Osteoblast (primary cell): ENCODE measurements at regions not wholly inside any gene's neighbourhood (a gene's known extent, or its start where the extent isn't known, plus 50 kb on each side); places are given as distances from the start of the nearest gene placed in this dataset.

ENCODE experiments used
- DNase-seq: peaks from one replicate; pipeline ENCODE4 v3.0.0; 2011; ENCODE audit warnings: low spot score, mixed read lengths; ENCODE audit not compliant: insufficient read length; ENCODE audit errors: missing footprints
- H2AFZ ChIP-seq: 2 replicates; pipeline ENCODE4 v1.6.0; 2011; ENCODE audit warnings: mild to moderate bottlenecking, low read length
- H3K27ac ChIP-seq: 2 replicates; pipeline ENCODE4 v1.5.1; 2011; ENCODE audit warnings: mild to moderate bottlenecking, low read depth, low read length, moderate library complexity
- H3K27me3 ChIP-seq: 2 replicates; pipeline ENCODE4 v1.6.0; 2012; ENCODE audit warnings: mild to moderate bottlenecking, control low read depth, inconsistent platforms, low read length, moderate library complexity; ENCODE audit not compliant: insufficient read depth
- H3K36me3 ChIP-seq: 2 replicates; pipeline ENCODE4 v1.5.1; 2011; ENCODE audit warnings: mild to moderate bottlenecking, low read length, control low read depth, moderate library complexity; ENCODE audit not compliant: insufficient read depth
- H3K4me1 ChIP-seq: 2 replicates; pipeline ENCODE4 v1.5.1; 2011; ENCODE audit warnings: mild to moderate bottlenecking, low read length, control low read depth, moderate library complexity; ENCODE audit not compliant: insufficient read depth
- H3K4me2 ChIP-seq: 2 replicates; pipeline ENCODE4 v1.6.0; 2011; ENCODE audit warnings: mild to moderate bottlenecking, low read length; ENCODE audit not compliant: insufficient read depth
- H3K4me3 ChIP-seq: fragments of 200-600 bp; sonication (generic); 3 replicates; pipeline ENCODE4 v1.5.1; 2012; ENCODE audit warnings: mild to moderate bottlenecking, low read length, inconsistent platforms; ENCODE audit not compliant: insufficient read depth
- H3K79me2 ChIP-seq: 2 replicates; pipeline ENCODE4 v1.6.0; 2012; ENCODE audit warnings: mild to moderate bottlenecking, low read length, control low read depth, inconsistent platforms; ENCODE audit not compliant: insufficient read depth
- H3K9me3 ChIP-seq: 2 replicates; pipeline ENCODE4 v1.5.1; 2011; ENCODE audit warnings: low read depth, low read length, control low read depth
- H4K20me1 ChIP-seq: 2 replicates; pipeline ENCODE4 v1.6.0; 2012; ENCODE audit warnings: mild to moderate bottlenecking, low read length, control low read depth; ENCODE audit not compliant: insufficient read depth
- TF ChIP-seq, protein P1 (sequence below): IDR thresholded peaks from 2 replicates; pipeline ENCODE4 v1.5.1; 2011; ENCODE audit warnings: mild to moderate bottlenecking, low read depth, low read length, moderate library complexity; ENCODE audit errors: extremely low read depth

DNA sequence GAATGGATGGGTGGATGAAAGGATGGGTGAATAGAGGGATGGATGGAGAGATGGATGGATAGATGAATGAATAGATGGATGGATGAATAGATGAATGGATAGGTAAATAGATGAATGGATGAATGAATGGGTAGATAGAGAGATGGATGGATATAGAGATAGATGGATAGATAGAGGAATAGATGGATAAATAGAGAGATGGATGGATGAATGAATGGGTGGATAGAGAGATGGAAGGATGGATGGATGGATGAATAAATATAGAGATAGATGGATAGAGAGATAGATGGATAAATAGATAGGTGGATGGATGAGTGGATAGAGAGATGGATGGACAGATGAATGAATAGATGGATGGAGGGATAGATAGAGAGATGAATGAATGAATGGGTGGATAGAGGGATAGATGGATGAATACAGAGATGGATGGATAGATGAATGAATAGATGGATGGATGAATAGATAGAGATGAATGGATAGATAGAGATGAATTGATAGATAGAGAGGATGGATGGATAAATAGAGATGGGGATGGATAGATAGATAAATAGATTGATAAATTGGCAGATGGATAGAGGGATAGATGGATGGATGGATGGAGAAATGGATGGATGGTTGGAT lies 106.7 kb upstream of the SOX1 start:
- DNase-seq: no peak
- no peaks in the 10 kb centered on the region for H3K9me3 ChIP-seq
- H2AFZ ChIP-seq: no peak overlapping the region
- no peaks in the 10 kb centered on the region for H3K79me2 ChIP-seq
- no peaks in the 10 kb centered on the region for H3K36me3 ChIP-seq
- H4K20me1 ChIP-seq: no peaks in the 10 kb centered on the region
- TF ChIP-seq, protein P1, sequence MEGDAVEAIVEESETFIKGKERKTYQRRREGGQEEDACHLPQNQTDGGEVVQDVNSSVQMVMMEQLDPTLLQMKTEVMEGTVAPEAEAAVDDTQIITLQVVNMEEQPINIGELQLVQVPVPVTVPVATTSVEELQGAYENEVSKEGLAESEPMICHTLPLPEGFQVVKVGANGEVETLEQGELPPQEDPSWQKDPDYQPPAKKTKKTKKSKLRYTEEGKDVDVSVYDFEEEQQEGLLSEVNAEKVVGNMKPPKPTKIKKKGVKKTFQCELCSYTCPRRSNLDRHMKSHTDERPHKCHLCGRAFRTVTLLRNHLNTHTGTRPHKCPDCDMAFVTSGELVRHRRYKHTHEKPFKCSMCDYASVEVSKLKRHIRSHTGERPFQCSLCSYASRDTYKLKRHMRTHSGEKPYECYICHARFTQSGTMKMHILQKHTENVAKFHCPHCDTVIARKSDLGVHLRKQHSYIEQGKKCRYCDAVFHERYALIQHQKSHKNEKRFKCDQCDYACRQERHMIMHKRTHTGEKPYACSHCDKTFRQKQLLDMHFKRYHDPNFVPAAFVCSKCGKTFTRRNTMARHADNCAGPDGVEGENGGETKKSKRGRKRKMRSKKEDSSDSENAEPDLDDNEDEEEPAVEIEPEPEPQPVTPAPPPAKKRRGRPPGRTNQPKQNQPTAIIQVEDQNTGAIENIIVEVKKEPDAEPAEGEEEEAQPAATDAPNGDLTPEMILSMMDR: no peak
- no peak overlapping the region for H3K4me2 ChIP-seq
- no peak overlapping the region for H3K4me3 ChIP-seq
- no peaks in the 10 kb centered on the region for H3K27me3 ChIP-seq
- no peaks in the 10 kb centered on the region for H3K4me1 ChIP-seq
- H3K27ac ChIP-seq: no peak overlapping the region

- DNase-seq: no peak
- Histone ChIP-seq H3K36me3 (no peaks in the 10 kb centered on the region), H4K20me1 (no peaks in the 10 kb centered on the region), H3K79me2 (no peaks in the 10 kb centered on the region), H3K4me1 (no peaks in the 10 kb centered on the region), H3K9me3 (no peaks in the 10 kb centered on the region), H3K4me2 (no peak overlapping the region), H3K4me3 (no peak overlapping the region), H2AFZ (no peak overlapping the region), H3K27me3 (no peaks in the 10 kb centered on the region), H3K27ac (no peak overlapping the region)
- TF ChIP-seq, protein P1: no peak
Measured at GRCh38 chr13:111961236-111961635, 105.7 kb upstream of the SOX1 start.

GRCh38 chr13:111961651-111962192 lies 105.2 kb upstream of the SOX1 start:
- H3K36me3 ChIP-seq: no peaks in the 10 kb centered on the region
- no peak overlapping the region for H2AFZ ChIP-seq
- H3K27ac ChIP-seq: no peak overlapping the region
- no peaks in the 10 kb centered on the region for H3K79me2 ChIP-seq
- H4K20me1 ChIP-seq: no peaks in the 10 kb centered on the region
- no peaks in the 10 kb centered on the region for H3K27me3 ChIP-seq
- no peak overlapping the region for H3K4me3 ChIP-seq
- no peak for DNase-seq
- H3K4me2 ChIP-seq: no peak overlapping the region
- TF ChIP-seq, protein P1: no peak
- no peaks in the 10 kb centered on the region for H3K9me3 ChIP-seq
- no peaks in the 10 kb centered on the region for H3K4me1 ChIP-seq

DNA sequence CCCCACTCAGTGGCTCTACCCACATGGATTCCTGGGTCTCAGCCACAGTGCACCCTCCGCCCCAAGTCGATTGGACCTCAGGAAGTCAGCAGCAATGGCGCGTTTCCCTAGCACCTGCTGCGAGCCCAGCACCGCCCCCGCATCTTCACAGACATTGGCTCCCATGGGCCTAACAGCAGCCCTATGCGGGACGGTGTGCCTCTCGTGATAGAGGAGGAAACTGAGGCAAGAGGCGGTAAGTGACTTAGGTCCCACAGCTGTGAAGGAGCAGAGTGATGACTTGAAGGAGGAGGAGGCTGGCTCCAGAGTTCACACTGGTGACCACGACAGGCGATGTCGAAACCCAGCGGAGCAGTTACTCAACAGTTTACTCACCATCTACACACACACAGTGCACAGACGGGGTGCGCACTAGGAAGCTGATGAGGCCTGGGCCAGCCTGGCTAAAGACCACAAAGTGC lies 104.5 kb upstream of the SOX1 start:
- no peak overlapping the region for H3K4me2 ChIP-seq
- H3K4me1 ChIP-seq: no peaks in the 10 kb centered on the region
- no peaks in the 10 kb centered on the region for H3K27me3 ChIP-seq
- H3K9me3 ChIP-seq: no peaks in the 10 kb centered on the region
- H3K27ac ChIP-seq: no peak overlapping the region
- DNase-seq: no peak
- no peak overlapping the region for H3K4me3 ChIP-seq
- H3K79me2 ChIP-seq: no peaks in the 10 kb centered on the region
- no peaks in the 10 kb centered on the region for H4K20me1 ChIP-seq
- TF ChIP-seq, protein P1: no peak
- H2AFZ ChIP-seq: no peak overlapping the region
- no peaks in the 10 kb centered on the region for H3K36me3 ChIP-seq
